Karpas-422 (cell line): ENCODE measurements at regions not wholly inside any gene's neighbourhood (a gene's known extent, or its start where the extent isn't known, plus 50 kb on each side); places are given as distances from the start of the nearest gene placed in this dataset.

Experiments
- DNase-seq: peaks from one replicate; pipeline ENCODE4 v3.0.0-alpha.2; 2015
- H2AFZ ChIP-seq: fragments of 200-600 bp; sonication (generic); 2 replicates; pipeline ENCODE4 v1.6.1; 2014; ENCODE audit warnings: antibody characterized with exemption, low read length, mixed read lengths
- H3K27ac ChIP-seq: fragments of 200-600 bp; sonication (generic); 2 replicates; pipeline ENCODE4 v1.5.1; 2014; ENCODE audit warnings: mild to moderate bottlenecking, low read length, moderate library complexity
- H3K27me3 ChIP-seq: fragments of 200-600 bp; sonication (generic); 2 replicates; pipeline ENCODE4 v1.6.1; 2014; ENCODE audit warnings: low read length, mixed read lengths
- H3K36me3 ChIP-seq: fragments of 200-600 bp; sonication (generic); 2 replicates; pipeline ENCODE4 v1.6.1; 2014; ENCODE audit warnings: low read length, mixed read lengths; ENCODE audit not compliant: insufficient read depth
- H3K4me1 ChIP-seq: fragments of 200-600 bp; sonication (generic); 2 replicates; pipeline ENCODE4 v1.6.1; 2014; ENCODE audit warnings: mild to moderate bottlenecking, low read length, mixed read lengths
- H3K4me2 ChIP-seq: fragments of 200-600 bp; sonication (generic); 2 replicates; pipeline ENCODE4 v1.6.1; 2014; ENCODE audit warnings: low read length, low read depth, mild to moderate bottlenecking; ENCODE audit not compliant: poor library complexity, severe bottlenecking
- H3K4me3 ChIP-seq: fragments of 200-600 bp; sonication (generic); 2 replicates; pipeline ENCODE4 v1.5.1; 2014; ENCODE audit warnings: mild to moderate bottlenecking, antibody characterized with exemption, low read length, mixed read lengths
- H3K79me2 ChIP-seq: fragments of 200-600 bp; sonication (generic); 2 replicates; pipeline ENCODE4 v1.6.1; 2014; ENCODE audit warnings: mild to moderate bottlenecking, low read length, mixed read lengths
- H3K9ac ChIP-seq: fragments of 200-600 bp; sonication (generic); 2 replicates; pipeline ENCODE4 v1.6.0; 2014; ENCODE audit warnings: low read length
- H3K9me2 ChIP-seq: fragments of 200-600 bp; sonication (generic), shearing (Covaris generic); replicated peaks from 2 replicates; pipeline ENCODE4 v1.6.0; 2014; ENCODE audit warnings: mild to moderate bottlenecking, low read length, moderate library complexity; ENCODE audit not compliant: insufficient read depth
- H3K9me3 ChIP-seq: fragments of 300-700, 200-600 bp; sonication (generic); 2 replicates; pipeline ENCODE4 v1.6.1; 2014; ENCODE audit warnings: low read length, mixed read lengths
- H4K20me1 ChIP-seq: fragments of 200-600 bp; sonication (generic); 2 replicates; pipeline ENCODE4 v1.6.1; 2014; ENCODE audit warnings: mild to moderate bottlenecking, antibody characterized with exemption, low read length, low read depth; ENCODE audit not compliant: insufficient read depth

GRCh38 chr6:137370871-137371633 is 123.1 kb downstream of the OLIG3 start:
- DNase-seq, result peak; percentile 74
- Histone ChIP-seq H2AFZ (peak overlapping the region; percentile 52; the same call in 1 of the 2 replicates), H3K27ac (no peak overlapping the region), H3K79me2 (no peaks in the 10 kb centered on the region), H3K4me2 (no peak overlapping the region), H4K20me1 (no peaks in the 10 kb centered on the region), H3K4me3 (no peak overlapping the region), H3K9ac (no peak overlapping the region), H3K9me3 (no peaks in the 10 kb centered on the region), H3K36me3 (no peaks in the 10 kb centered on the region), H3K9me2 (no peaks in the 10 kb centered on the region), H3K27me3 (no peaks in the 10 kb centered on the region), H3K4me1 (peaks cover 6% of the 10 kb centered on the region)

GRCh38 chr6:137369136-137369535 is 125.1 kb downstream of the OLIG3 start:
- H3K36me3 ChIP-seq, result no peaks in the 10 kb centered on the region
- H3K9me2 ChIP-seq, result no peaks in the 10 kb centered on the region
- no peak overlapping the region for H3K27ac ChIP-seq
- peaks cover 6% of the 10 kb centered on the region for H3K4me1 ChIP-seq
- no peaks in the 10 kb centered on the region for H3K9me3 ChIP-seq
- no peaks in the 10 kb centered on the region for H4K20me1 ChIP-seq
- no peaks in the 10 kb centered on the region for H3K79me2 ChIP-seq
- H3K9ac ChIP-seq, result no peak overlapping the region
- no peak for DNase-seq
- H3K4me2 ChIP-seq, result no peak overlapping the region
- no peak overlapping the region for H3K4me3 ChIP-seq
- H2AFZ ChIP-seq, result no peak overlapping the region
- no peaks in the 10 kb centered on the region for H3K27me3 ChIP-seq

GRCh38 chr6:137365707-137366437 is 128.3 kb downstream of the OLIG3 start:
- Histone ChIP-seq H3K9me3 (no peaks in the 10 kb centered on the region), H4K20me1 (no peaks in the 10 kb centered on the region), H3K4me3 (no peak overlapping the region), H3K36me3 (no peaks in the 10 kb centered on the region), H3K4me1 (peaks cover 4% of the 10 kb centered on the region), H2AFZ (no peak overlapping the region), H3K79me2 (no peaks in the 10 kb centered on the region), H3K9ac (no peak overlapping the region), H3K4me2 (no peak overlapping the region), H3K27me3 (no peaks in the 10 kb centered on the region), H3K9me2 (no peaks in the 10 kb centered on the region), H3K27ac (no peak overlapping the region)
- DNase-seq, result no peak

GRCh38 chr6:137363805-137364138 is 130.4 kb downstream of the OLIG3 start:
- no peak overlapping the region for H3K9ac ChIP-seq
- no peaks in the 10 kb centered on the region for H3K4me1 ChIP-seq
- no peak overlapping the region for H3K4me3 ChIP-seq
- no peaks in the 10 kb centered on the region for H3K9me3 ChIP-seq
- no peak overlapping the region for H3K27ac ChIP-seq
- H4K20me1 ChIP-seq, result no peaks in the 10 kb centered on the region
- H2AFZ ChIP-seq, result no peak overlapping the region
- H3K27me3 ChIP-seq, result no peaks in the 10 kb centered on the region
- H3K4me2 ChIP-seq, result no peak overlapping the region
- no peaks in the 10 kb centered on the region for H3K36me3 ChIP-seq
- no peaks in the 10 kb centered on the region for H3K9me2 ChIP-seq
- DNase-seq, result no peak
- no peaks in the 10 kb centered on the region for H3K79me2 ChIP-seq

GRCh38 chr6:137362878-137363804 is 131.1 kb downstream of the OLIG3 start:
- no peak for DNase-seq
- Histone ChIP-seq H3K4me3 (no peak overlapping the region), H2AFZ (no peak overlapping the region), H3K36me3 (no peaks in the 10 kb centered on the region), H4K20me1 (no peaks in the 10 kb centered on the region), H3K4me2 (no peak overlapping the region), H3K9ac (no peak overlapping the region), H3K4me1 (no peaks in the 10 kb centered on the region), H3K9me3 (no peaks in the 10 kb centered on the region), H3K9me2 (no peaks in the 10 kb centered on the region), H3K27ac (no peak overlapping the region), H3K79me2 (no peaks in the 10 kb centered on the region), H3K27me3 (no peaks in the 10 kb centered on the region)

- Histone ChIP-seq H3K27ac (no peak overlapping the region), H3K36me3 (no peaks in the 10 kb centered on the region), H2AFZ (no peak overlapping the region), H3K9ac (no peak overlapping the region), H3K27me3 (no peaks in the 10 kb centered on the region), H3K4me2 (no peak overlapping the region), H3K79me2 (no peaks in the 10 kb centered on the region), H3K9me3 (no peaks in the 10 kb centered on the region), H3K4me1 (no peaks in the 10 kb centered on the region), H3K4me3 (no peak overlapping the region), H3K9me2 (no peaks in the 10 kb centered on the region), H4K20me1 (no peaks in the 10 kb centered on the region)
- DNase-seq, result no peak
Measured at GRCh38 chr6:137361701-137362100, 132.5 kb downstream of the OLIG3 start.

- no peaks in the 10 kb centered on the region for H3K9me2 ChIP-seq
- no peak overlapping the region for H3K4me2 ChIP-seq
- no peaks in the 10 kb centered on the region for H4K20me1 ChIP-seq
- no peaks in the 10 kb centered on the region for H3K36me3 ChIP-seq
- no peak overlapping the region for H3K27ac ChIP-seq
- no peaks in the 10 kb centered on the region for H3K4me1 ChIP-seq
- H2AFZ ChIP-seq, result no peak overlapping the region
- no peaks in the 10 kb centered on the region for H3K79me2 ChIP-seq
- no peaks in the 10 kb centered on the region for H3K27me3 ChIP-seq
- no peak overlapping the region for H3K4me3 ChIP-seq
- no peaks in the 10 kb centered on the region for H3K9me3 ChIP-seq
- no peak overlapping the region for H3K9ac ChIP-seq
- DNase-seq, result no peak
Measured at GRCh38 chr6:137358273-137358672, 135.9 kb downstream of the OLIG3 start.

GRCh38 chr6:137357948-137358266 is 136.3 kb downstream of the OLIG3 start:
- Histone ChIP-seq H2AFZ (no peak overlapping the region), H3K4me3 (no peak overlapping the region), H3K9me3 (no peaks in the 10 kb centered on the region), H3K9me2 (no peaks in the 10 kb centered on the region), H3K79me2 (no peaks in the 10 kb centered on the region), H3K4me1 (no peaks in the 10 kb centered on the region), H3K27ac (no peak overlapping the region), H3K9ac (no peak overlapping the region), H3K4me2 (no peak overlapping the region), H3K27me3 (no peaks in the 10 kb centered on the region), H4K20me1 (no peaks in the 10 kb centered on the region), H3K36me3 (no peaks in the 10 kb centered on the region)
- DNase-seq, result no peak
